Neural progenitor cell (in vitro differentiated cells): ENCODE measurements at regions not wholly inside any gene's neighbourhood (a gene's known extent, or its start where the extent isn't known, plus 50 kb on each side); places are given as distances from the start of the nearest gene placed in this dataset.

ENCODE experiments used
- EZH2phosphoT487 ChIP-seq: fragments of 200-600 bp; sonication (generic); IDR thresholded peaks from 2 replicates; pipeline ENCODE4 v1.6.1; 2017; ENCODE audit warnings: antibody characterized with exemption
- TF ChIP-seq, protein P1 (sequence below): fragments of 200-600 bp; sonication (generic); IDR thresholded peaks from 2 replicates; pipeline ENCODE4 v1.5.1; 2017; ENCODE audit warnings: antibody characterized with exemption, mild to moderate bottlenecking

DNA sequence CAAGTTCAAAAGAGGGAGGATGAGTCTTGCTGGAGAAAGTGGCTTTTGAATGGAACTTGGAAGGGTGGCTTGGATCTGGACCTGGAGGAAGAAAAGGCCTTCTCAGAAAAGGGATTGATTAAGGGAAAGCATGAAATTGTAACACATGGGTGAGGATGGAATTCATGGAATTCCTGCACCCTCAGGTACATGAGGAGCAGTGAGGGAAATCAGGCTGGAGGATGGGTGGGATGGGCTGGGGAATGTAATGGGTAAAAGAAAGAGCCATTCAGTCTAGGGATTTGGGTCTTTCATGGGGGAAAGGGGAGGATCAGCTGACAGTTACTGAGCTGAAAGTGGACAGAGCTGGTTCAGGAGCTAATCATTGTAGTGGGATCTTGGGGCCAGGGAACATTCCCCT is 51.2 kb upstream of the HAAO start:
- no peak for TF ChIP-seq EZH2phosphoT487
- TF ChIP-seq, protein P1, sequence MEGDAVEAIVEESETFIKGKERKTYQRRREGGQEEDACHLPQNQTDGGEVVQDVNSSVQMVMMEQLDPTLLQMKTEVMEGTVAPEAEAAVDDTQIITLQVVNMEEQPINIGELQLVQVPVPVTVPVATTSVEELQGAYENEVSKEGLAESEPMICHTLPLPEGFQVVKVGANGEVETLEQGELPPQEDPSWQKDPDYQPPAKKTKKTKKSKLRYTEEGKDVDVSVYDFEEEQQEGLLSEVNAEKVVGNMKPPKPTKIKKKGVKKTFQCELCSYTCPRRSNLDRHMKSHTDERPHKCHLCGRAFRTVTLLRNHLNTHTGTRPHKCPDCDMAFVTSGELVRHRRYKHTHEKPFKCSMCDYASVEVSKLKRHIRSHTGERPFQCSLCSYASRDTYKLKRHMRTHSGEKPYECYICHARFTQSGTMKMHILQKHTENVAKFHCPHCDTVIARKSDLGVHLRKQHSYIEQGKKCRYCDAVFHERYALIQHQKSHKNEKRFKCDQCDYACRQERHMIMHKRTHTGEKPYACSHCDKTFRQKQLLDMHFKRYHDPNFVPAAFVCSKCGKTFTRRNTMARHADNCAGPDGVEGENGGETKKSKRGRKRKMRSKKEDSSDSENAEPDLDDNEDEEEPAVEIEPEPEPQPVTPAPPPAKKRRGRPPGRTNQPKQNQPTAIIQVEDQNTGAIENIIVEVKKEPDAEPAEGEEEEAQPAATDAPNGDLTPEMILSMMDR = no peak
